PC-3 (cell line): ENCODE measurements at regions not wholly inside any gene's neighbourhood (a gene's known extent, or its start where the extent isn't known, plus 50 kb on each side); places are given as distances from the start of the nearest gene placed in this dataset.
"Not testable (repeated sequence)": the region's sequence is repeated elsewhere in the genome, so short reads cannot be mapped to it uniquely, and the experiment has no call there.

ENCODE experiments used
- CTCF ChIP-seq: fragments of 300-600 bp; sonication (generic); conservative IDR thresholded peaks from 2 replicates; pipeline ENCODE4 v1.5.1; 2017; ENCODE audit warnings: antibody characterized with exemption, low read depth, mild to moderate bottlenecking, low read length
- EZH2phosphoT487 ChIP-seq: fragments of 300-600 bp; sonication (generic); IDR thresholded peaks from 2 replicates; pipeline ENCODE4 v1.6.1; 2018; ENCODE audit warnings: mild to moderate bottlenecking, antibody characterized with exemption, low read length, borderline replicate concordance

GRCh38 chr18:10105118-10105517 is 191.3 kb downstream of the VAPA start:
- TF ChIP-seq CTCF, EZH2phosphoT487: not testable (repeated sequence)
